Astrocyte (in vitro differentiated cells and primary cell): ENCODE measurements at regions not wholly inside any gene's neighbourhood (a gene's known extent, or its start where the extent isn't known, plus 50 kb on each side); places are given as distances from the start of the nearest gene placed in this dataset.

Experiments used
- DNase-seq: peaks from one replicate; pipeline ENCODE4 v3.0.0-alpha.2; 2010; ENCODE audit warnings: low read depth
- FAIRE-seq: peaks from 2 replicates; lab custom pipeline; 2011; peaks lifted over from hg19 to GRCh38; lab: Jason Lieb, UNC
- H2AFZ ChIP-seq: 2 replicates; pipeline ENCODE4 v1.6.0; 2012; ENCODE audit warnings: low read depth, low read length, inconsistent platforms
- H3K27ac ChIP-seq: 2 replicates; pipeline ENCODE4 v1.5.1; 2011; ENCODE audit warnings: low read depth, low read length, inconsistent platforms
- H3K27me3 ChIP-seq: 2 replicates; pipeline ENCODE4 v1.6.0; 2011; ENCODE audit warnings: low read length, inconsistent platforms; ENCODE audit not compliant: insufficient read depth
- H3K36me3 ChIP-seq: 2 replicates; pipeline ENCODE4 v1.5.1; 2011; ENCODE audit warnings: low read length, inconsistent platforms; ENCODE audit not compliant: insufficient read depth
- H3K4me1 ChIP-seq: 2 replicates; pipeline ENCODE4 v1.5.1; 2011; ENCODE audit warnings: low read length, inconsistent platforms; ENCODE audit not compliant: insufficient read depth
- H3K4me2 ChIP-seq: 2 replicates; pipeline ENCODE4 v1.6.0; 2012; ENCODE audit warnings: low read length, inconsistent platforms
- H3K4me3 ChIP-seq: 2 replicates; pipeline ENCODE4 v1.5.1; 2011; ENCODE audit warnings: low read depth, mild to moderate bottlenecking, low read length, inconsistent platforms; ENCODE audit not compliant: insufficient read depth
- H3K79me2 ChIP-seq: 2 replicates; pipeline ENCODE4 v1.6.0; 2012; ENCODE audit warnings: mild to moderate bottlenecking, low read length, inconsistent platforms; ENCODE audit not compliant: insufficient read depth
- H3K9ac ChIP-seq: 2 replicates; pipeline ENCODE4 v1.6.0; 2012; ENCODE audit warnings: mild to moderate bottlenecking, low read length, inconsistent platforms
- H3K9me3 ChIP-seq: 2 replicates; pipeline ENCODE4 v1.5.1; 2012; ENCODE audit warnings: low read depth, mild to moderate bottlenecking, low read length, inconsistent platforms; ENCODE audit not compliant: insufficient read depth
- H4K20me1 ChIP-seq: 2 replicates; pipeline ENCODE4 v1.6.0; 2012; ENCODE audit warnings: low read length, inconsistent platforms; ENCODE audit not compliant: insufficient read depth
- H3K27ac Mint-ChIP-seq: one replicate; pipeline ENCODE4 v1.8.0; 2021; ENCODE audit warnings: mild to moderate bottlenecking, mixed read lengths; ENCODE audit not compliant: unreplicated experiment
- H3K27me3 Mint-ChIP-seq: one replicate; pipeline ENCODE4 v1.8.0; 2021; ENCODE audit warnings: low read depth, mixed read lengths; ENCODE audit not compliant: unreplicated experiment
- H3K36me3 Mint-ChIP-seq: one replicate; pipeline ENCODE4 v1.8.0; 2021; ENCODE audit warnings: low read depth, mixed read lengths; ENCODE audit not compliant: unreplicated experiment
- H3K4me1 Mint-ChIP-seq: one replicate; pipeline ENCODE4 v1.8.0; 2021; ENCODE audit warnings: low read depth, mixed read lengths; ENCODE audit not compliant: unreplicated experiment
- H3K4me3 Mint-ChIP-seq: one replicate; pipeline ENCODE4 v1.8.0; 2021; ENCODE audit warnings: mild to moderate bottlenecking, moderate library complexity, mixed read lengths; ENCODE audit not compliant: unreplicated experiment
- H3K9me3 Mint-ChIP-seq: one replicate; pipeline ENCODE4 v1.8.0; 2021; ENCODE audit warnings: mild to moderate bottlenecking, mixed read lengths; ENCODE audit not compliant: unreplicated experiment
- EZH2 ChIP-seq: IDR thresholded peaks from 2 replicates; pipeline ENCODE4 v1.6.1; 2012; ENCODE audit warnings: mild to moderate bottlenecking, low read length, inconsistent platforms; ENCODE audit not compliant: insufficient read depth
- TF ChIP-seq, protein P1 (sequence below): IDR thresholded peaks from 2 replicates; pipeline ENCODE4 v1.5.1; 2011; ENCODE audit warnings: low read depth, mild to moderate bottlenecking, inconsistent platforms, low read length, moderate library complexity; ENCODE audit not compliant: insufficient read depth

DNA sequence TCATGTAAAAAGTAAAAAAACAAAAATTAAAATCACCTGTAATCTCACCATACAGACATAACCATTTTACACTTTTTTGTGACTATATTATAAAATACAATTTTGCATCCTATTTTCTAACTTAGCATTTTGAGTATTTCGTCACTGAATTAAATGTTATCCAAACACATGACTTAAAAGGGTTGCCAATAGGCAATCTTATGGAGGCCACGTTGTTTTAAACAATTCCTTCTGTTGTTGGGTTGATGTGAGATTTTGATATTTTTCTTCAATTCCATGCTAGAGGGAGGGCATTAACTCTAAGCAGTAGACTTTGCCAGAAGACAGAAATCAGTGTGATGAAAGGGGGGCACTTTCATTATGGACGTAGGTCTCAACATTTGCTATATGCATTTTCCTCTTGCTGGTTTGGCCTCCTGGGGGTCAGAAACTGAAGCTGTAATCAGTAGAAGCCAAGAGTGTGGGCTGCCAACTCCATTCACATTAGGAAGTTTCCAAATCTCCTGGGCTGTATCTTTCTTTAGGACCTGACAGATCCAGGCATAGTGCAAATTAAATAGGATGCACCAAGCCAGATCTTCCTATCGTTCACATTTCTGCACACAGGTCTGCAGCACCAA, 614.2 kb upstream of the CLINT1 start:
- no peak overlapping the region for H3K4me3 Mint-ChIP-seq
- no peaks in the 10 kb centered on the region for H3K4me1 Mint-ChIP-seq
- no peaks in the 10 kb centered on the region for H3K36me3 ChIP-seq

DNA sequence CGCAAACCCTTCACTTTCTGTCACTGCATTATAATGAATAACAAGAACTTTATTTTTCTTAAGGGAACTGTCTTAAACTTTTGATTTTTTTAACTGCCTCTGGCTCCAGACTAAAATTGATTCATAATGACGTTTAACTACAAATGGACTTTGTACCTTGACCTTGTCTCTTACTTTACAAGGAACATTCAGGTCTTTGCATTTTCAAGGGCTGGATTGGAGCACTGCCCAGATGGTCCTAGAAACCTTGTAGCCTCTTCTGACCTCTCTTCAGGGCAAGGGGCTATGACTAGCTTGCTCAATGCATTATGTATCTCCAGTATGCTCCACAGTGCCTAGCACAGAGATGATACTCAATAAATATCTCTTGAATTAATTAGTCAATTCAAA, 612.6 kb upstream of the CLINT1 start:
- no peaks in the 10 kb centered on the region for H3K79me2 ChIP-seq
- no peaks in the 10 kb centered on the region for H3K27me3 ChIP-seq
- Mint-ChIP-seq H3K27ac (no peak overlapping the region), H3K4me3 (no peak overlapping the region), H3K36me3 (peaks cover 1% of the 10 kb centered on the region), H3K9me3 (peaks cover 2% of the 10 kb centered on the region), H3K27me3 (peaks cover 6% of the 10 kb centered on the region), H3K4me1 (no peaks in the 10 kb centered on the region)
- no peak overlapping the region for H3K9ac ChIP-seq
- H3K36me3 ChIP-seq, result no peaks in the 10 kb centered on the region
- H2AFZ ChIP-seq, result no peak overlapping the region
- FAIRE-seq, result no peak
- H3K4me3 ChIP-seq, result no peak overlapping the region
- no peaks in the 10 kb centered on the region for H4K20me1 ChIP-seq
- no peaks in the 10 kb centered on the region for H3K9me3 ChIP-seq
- H3K4me2 ChIP-seq, result no peak overlapping the region
- no peaks in the 10 kb centered on the region for H3K4me1 ChIP-seq
- TF ChIP-seq EZH2, result no peak
- TF ChIP-seq, protein P1, sequence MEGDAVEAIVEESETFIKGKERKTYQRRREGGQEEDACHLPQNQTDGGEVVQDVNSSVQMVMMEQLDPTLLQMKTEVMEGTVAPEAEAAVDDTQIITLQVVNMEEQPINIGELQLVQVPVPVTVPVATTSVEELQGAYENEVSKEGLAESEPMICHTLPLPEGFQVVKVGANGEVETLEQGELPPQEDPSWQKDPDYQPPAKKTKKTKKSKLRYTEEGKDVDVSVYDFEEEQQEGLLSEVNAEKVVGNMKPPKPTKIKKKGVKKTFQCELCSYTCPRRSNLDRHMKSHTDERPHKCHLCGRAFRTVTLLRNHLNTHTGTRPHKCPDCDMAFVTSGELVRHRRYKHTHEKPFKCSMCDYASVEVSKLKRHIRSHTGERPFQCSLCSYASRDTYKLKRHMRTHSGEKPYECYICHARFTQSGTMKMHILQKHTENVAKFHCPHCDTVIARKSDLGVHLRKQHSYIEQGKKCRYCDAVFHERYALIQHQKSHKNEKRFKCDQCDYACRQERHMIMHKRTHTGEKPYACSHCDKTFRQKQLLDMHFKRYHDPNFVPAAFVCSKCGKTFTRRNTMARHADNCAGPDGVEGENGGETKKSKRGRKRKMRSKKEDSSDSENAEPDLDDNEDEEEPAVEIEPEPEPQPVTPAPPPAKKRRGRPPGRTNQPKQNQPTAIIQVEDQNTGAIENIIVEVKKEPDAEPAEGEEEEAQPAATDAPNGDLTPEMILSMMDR, result no peak
- H3K27ac ChIP-seq, result no peak overlapping the region
- DNase-seq, result no peak

More for the DNA sequence above, 614.2 kb upstream of the CLINT1 start:
- Histone ChIP-seq H3K79me2 (no peaks in the 10 kb centered on the region), H3K9ac (no peak overlapping the region), H4K20me1 (no peaks in the 10 kb centered on the region), H2AFZ (no peak overlapping the region), H3K4me2 (no peak overlapping the region), H3K27ac (no peak overlapping the region), H3K4me3 (no peak overlapping the region), H3K27me3 (no peaks in the 10 kb centered on the region), H3K4me1 (no peaks in the 10 kb centered on the region), H3K9me3 (no peaks in the 10 kb centered on the region)
- DNase-seq (no peak), FAIRE-seq (no peak)
- H3K27me3 Mint-ChIP-seq, result peaks cover 9% of the 10 kb centered on the region
- peaks cover 1% of the 10 kb centered on the region for H3K36me3 Mint-ChIP-seq
- H3K9me3 Mint-ChIP-seq, result peaks cover 2% of the 10 kb centered on the region
- H3K27ac Mint-ChIP-seq, result no peak overlapping the region
- no peak for TF ChIP-seq EZH2
- TF ChIP-seq, protein P1, result no peak

DNA sequence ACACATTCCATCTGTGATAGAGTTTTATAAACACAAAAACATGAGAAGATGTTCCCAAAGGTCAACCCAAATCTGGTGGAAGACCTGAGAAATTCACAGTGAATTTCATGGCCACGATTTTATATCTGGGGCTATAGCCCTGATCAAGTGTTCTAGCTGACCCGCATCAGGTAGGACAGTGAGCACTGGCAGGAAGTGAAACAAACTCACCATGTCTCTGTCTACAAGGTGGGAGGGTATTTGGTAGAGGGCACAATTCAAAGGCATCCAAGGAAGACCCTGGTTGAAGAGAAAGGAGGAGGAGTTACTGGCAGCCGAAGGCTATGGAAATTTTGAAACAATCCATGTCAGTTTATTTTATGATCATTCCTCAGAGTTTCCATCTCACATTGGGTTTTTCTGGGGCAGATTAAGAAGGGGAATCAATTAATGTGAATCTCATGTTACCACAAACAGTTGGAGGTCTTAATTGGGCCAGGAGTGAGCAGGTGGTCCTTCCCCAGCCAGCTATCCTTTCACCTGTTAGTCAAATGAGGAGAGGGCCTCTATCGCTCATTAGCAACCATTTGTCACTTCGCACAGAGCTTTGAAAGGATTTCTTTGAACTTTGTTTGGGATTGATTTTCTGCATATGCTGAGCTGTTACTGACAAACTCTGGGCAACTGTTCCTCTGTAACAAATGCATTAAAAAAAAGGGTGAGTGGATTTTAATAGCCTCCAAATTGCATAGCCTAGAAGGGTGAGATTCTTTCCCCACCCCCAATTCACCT, 612.0 kb upstream of the CLINT1 start:
- peak; percentile 9 for FAIRE-seq

More for the DNA sequence above, 612.0 kb upstream of the CLINT1 start:
- H3K4me3 ChIP-seq, result no peak overlapping the region
- no peaks in the 10 kb centered on the region for H4K20me1 ChIP-seq
- no peak overlapping the region for H3K27ac Mint-ChIP-seq
- H3K9me3 Mint-ChIP-seq, result peaks cover 2% of the 10 kb centered on the region
- no peaks in the 10 kb centered on the region for H3K27me3 ChIP-seq
- H3K36me3 Mint-ChIP-seq, result peaks cover 1% of the 10 kb centered on the region
- no peaks in the 10 kb centered on the region for H3K79me2 ChIP-seq
- DNase-seq, result no peak
- no peak overlapping the region for H2AFZ ChIP-seq
- no peak overlapping the region for H3K4me3 Mint-ChIP-seq
- H3K9ac ChIP-seq, result no peak overlapping the region
- no peaks in the 10 kb centered on the region for H3K4me1 Mint-ChIP-seq
- H3K4me1 ChIP-seq, result no peaks in the 10 kb centered on the region
- H3K27me3 Mint-ChIP-seq, result peaks cover 5% of the 10 kb centered on the region
- H3K9me3 ChIP-seq, result no peaks in the 10 kb centered on the region
- no peaks in the 10 kb centered on the region for H3K36me3 ChIP-seq
- TF ChIP-seq, protein P1, result no peak
- no peak for TF ChIP-seq EZH2
- H3K4me2 ChIP-seq, result no peak overlapping the region
- H3K27ac ChIP-seq, result no peak overlapping the region
